ENCODE measurements at regions not wholly inside any gene's neighbourhood (a gene's known extent, or its start where the extent isn't known, plus 50 kb on each side); places are given as distances from the start of the nearest gene placed in this dataset.

GRCh38 chr10:118108194-118109026, 61.7 kb upstream of the RAB11FIP2 start:
- no peaks in the 10 kb centered on the region for H3K36me3 ChIP-seq (ENCODE audit: control insufficient read depth in 2 of 2, extremely low read depth in 1 of 2, insufficient read depth in 2 of 2, low read length in 2 of 2)
- no peak for DNase-seq (ENCODE audit: low read depth, low spot score)
- dilution Hi-C loops (cut with MboI; ENCODE audit: extremely low pct_ligation_motif_present, low sequenced_read_pairs), result no loop called here
- H3K79me2 ChIP-seq (ENCODE audit: control insufficient read depth, insufficient read depth, low read length), result no peaks in the 10 kb centered on the region
- H2AFZ ChIP-seq (ENCODE audit: control insufficient read depth, low read length), result no peak overlapping the region
- H3K9ac ChIP-seq (ENCODE audit: control insufficient read depth, extremely low read depth, insufficient read depth, low read length), result no peak overlapping the region
- no peaks in the 10 kb centered on the region for H3K9me3 ChIP-seq (ENCODE audit: control insufficient read depth, low read depth, low read length)
- no peaks in the 10 kb centered on the region for H3K27me3 ChIP-seq (ENCODE audit: control insufficient read depth, extremely low read depth, insufficient read depth, low read length)
- TF ChIP-seq CTCF (optimal IDR thresholded peaks at IDR 0.05 in 1 of 3, IDR thresholded peaks at IDR 0.05 in 1 of 3, conservative IDR thresholded peaks at IDR 0.05 in 1 of 3; ENCODE audit: extremely low read depth in 1 of 3, insufficient read depth in 2 of 3, low read length in 3 of 3) (no peak), EZH2 (IDR thresholded peaks at IDR 0.05; ENCODE audit: low read length) (no peak)
- peak; percentile 57 for FAIRE-seq
- H3K4me1 ChIP-seq (ENCODE audit: control insufficient read depth, extremely low read depth, insufficient read depth, low read length), result peaks cover 26% of the 10 kb centered on the region
- H3K4me3 ChIP-seq (ENCODE audit: control insufficient read depth in 2 of 3, extremely low read depth in 1 of 3, insufficient read depth in 2 of 3, low read depth in 1 of 3, low read length in 3 of 3), result no peak overlapping the region
- no peak overlapping the region for H3K27ac ChIP-seq (ENCODE audit: control insufficient read depth, insufficient read depth, low read length)
- H3K4me2 ChIP-seq (ENCODE audit: control insufficient read depth, extremely low read depth, insufficient read depth, low read depth, low read length), result peak overlapping the region; percentile 56
- no peaks in the 10 kb centered on the region for H4K20me1 ChIP-seq (ENCODE audit: control insufficient read depth, extremely low read depth, insufficient read depth, low read length)
- no peaks in the 10 kb centered on the region for H3K9me1 ChIP-seq (ENCODE audit: control insufficient read depth, extremely low read depth, insufficient read depth, low read length)

- H2AFZ ChIP-seq (ENCODE audit: control insufficient read depth, low read length), result no peak overlapping the region
- no peak for TF ChIP-seq EZH2 (IDR thresholded peaks at IDR 0.05; ENCODE audit: low read length)
- TF ChIP-seq CTCF (optimal IDR thresholded peaks at IDR 0.05 in 1 of 3, IDR thresholded peaks at IDR 0.05 in 1 of 3, conservative IDR thresholded peaks at IDR 0.05 in 1 of 3; ENCODE audit: extremely low read depth in 1 of 3, insufficient read depth in 2 of 3, low read length in 3 of 3), result no peak
- H3K27ac ChIP-seq (ENCODE audit: control insufficient read depth, insufficient read depth, low read length), result no peak overlapping the region
- DNase-seq (ENCODE audit: low read depth, low spot score) (no peak), FAIRE-seq (no peak)
- H3K4me2 ChIP-seq (ENCODE audit: control insufficient read depth, extremely low read depth, insufficient read depth, low read depth, low read length), result no peak overlapping the region
- peaks cover 2% of the 10 kb centered on the region for H3K27me3 ChIP-seq (ENCODE audit: control insufficient read depth, extremely low read depth, insufficient read depth, low read length)
- dilution Hi-C loops (cut with MboI; ENCODE audit: extremely low pct_ligation_motif_present, low sequenced_read_pairs), result no loop called here
- no peak overlapping the region for H3K9ac ChIP-seq (ENCODE audit: control insufficient read depth, extremely low read depth, insufficient read depth, low read length)
- H3K79me2 ChIP-seq (ENCODE audit: control insufficient read depth, insufficient read depth, low read length), result no peaks in the 10 kb centered on the region
- H3K36me3 ChIP-seq (ENCODE audit: control insufficient read depth in 2 of 2, extremely low read depth in 1 of 2, insufficient read depth in 2 of 2, low read length in 2 of 2), result no peaks in the 10 kb centered on the region
- H4K20me1 ChIP-seq (ENCODE audit: control insufficient read depth, extremely low read depth, insufficient read depth, low read length), result no peaks in the 10 kb centered on the region
- H3K4me3 ChIP-seq (ENCODE audit: control insufficient read depth in 2 of 3, extremely low read depth in 1 of 3, insufficient read depth in 2 of 3, low read depth in 1 of 3, low read length in 3 of 3), result no peak overlapping the region
- H3K9me1 ChIP-seq (ENCODE audit: control insufficient read depth, extremely low read depth, insufficient read depth, low read length), result no peaks in the 10 kb centered on the region
- peaks cover 23% of the 10 kb centered on the region for H3K4me1 ChIP-seq (ENCODE audit: control insufficient read depth, extremely low read depth, insufficient read depth, low read length)
- no peaks in the 10 kb centered on the region for H3K9me3 ChIP-seq (ENCODE audit: control insufficient read depth, low read depth, low read length)
Observed at GRCh38 chr10:118107541-118107940, 60.8 kb upstream of the RAB11FIP2 start.

Data from keratinocyte (primary cell).